ENCODE measurements at regions not wholly inside any gene's neighbourhood (a gene's known extent, or its start where the extent isn't known, plus 50 kb on each side); places are given as distances from the start of the nearest gene placed in this dataset.

GRCh38 chr12:20109676-20110075, 258.7 kb upstream of the PDE3A start:
- no peak for TF ChIP-seq CTCF (conservative IDR thresholded peaks at IDR 0.05 in 1 of 2, IDR thresholded peaks at IDR 0.05 in 1 of 2; ENCODE audit: extremely low read depth in 1 of 2, insufficient read depth in 1 of 2, low read depth in 1 of 2, low read length in 2 of 2)
- no peak for TF ChIP-seq EZH2 (IDR thresholded peaks at IDR 0.05; ENCODE audit: borderline replicate concordance, low read length)

Data from mammary epithelial cell (primary cell).